Left cardiac atrium (tissue), 4 donors: ENCODE measurements at regions not wholly inside any gene's neighbourhood (a gene's known extent, or its start where the extent isn't known, plus 50 kb on each side); places are given as distances from the start of the nearest gene placed in this dataset.

Experiments
- ATAC-seq, 2 donors: fragments of 200-7000 bp; cut with Tn5 transposase; one replicate each; pipeline ENCODE4 v1.9.1; 2020; ENCODE audit warnings: mild to moderate bottlenecking in 2 of 2, moderate library complexity in 2 of 2
- DNase-seq: peaks from one replicate; pipeline ENCODE4 v3.0.0-alpha.2; 2020
- intact Hi-C, 2 donors: fragments of 100-400 bp; cut with DNase I; formaldehyde crosslinking; loops; one replicate each; pipeline versions ENCODE4 v1.14.1 to v1.15.1; 2022 to 2023
- donor health status: DM: no; HTN: yes; CAD: no.
- donor health status: DM: no; HTN: yes; CAD: no; lungs with severe emphysema.
- donor health status: DM: yes; HTN: yes; CAD: no.
- donor health status: Dilated cardiomyopathy.

- intact Hi-C loops: no loop called here
These were observed 244.0 kb downstream of the TMA16 start for GRCh38 chr4:163738521-163738920.

GRCh38 chr4:163744861-163745260, 250.4 kb downstream of the TMA16 start:
- DNase-seq: no peak
- intact Hi-C loops: no loop called here
- ATAC-seq: no peak

More at GRCh38 chr4:163738521-163738920, 244.0 kb downstream of the TMA16 start:
- ATAC-seq (no peak), DNase-seq (no peak)

- intact Hi-C loops: no loop called here
- DNase-seq (no peak), ATAC-seq (no peak)
These were observed 252.8 kb downstream of the TMA16 start for GRCh38 chr4:163747293-163747692.

GRCh38 chr4:163747886-163748285, 253.4 kb downstream of the TMA16 start:
- intact Hi-C loops: no loop called here
- DNase-seq (no peak), ATAC-seq (no peak)

GRCh38 chr4:163748449-163748848, 254.0 kb downstream of the TMA16 start:
- intact Hi-C loops: no loop called here
- no peak for DNase-seq
- no peak for ATAC-seq

- intact Hi-C loops: no loop called here
- no peak for DNase-seq
- no peak for ATAC-seq
These were observed 260.5 kb downstream of the TMA16 start for GRCh38 chr4:163755013-163755412.

- ATAC-seq (no peak), DNase-seq (no peak)
- intact Hi-C loops: no loop called here
These were observed 262.7 kb downstream of the TMA16 start for GRCh38 chr4:163757219-163757618.

- ATAC-seq: no peak
- no peak for DNase-seq
- intact Hi-C loops: no loop called here
These were observed 263.5 kb downstream of the TMA16 start for GRCh38 chr4:163758032-163758431.

GRCh38 chr4:163762741-163763140, 268.3 kb downstream of the TMA16 start:
- no peak for ATAC-seq
- DNase-seq: no peak
- intact Hi-C loops: no loop called here

GRCh38 chr4:163764569-163764968, 270.1 kb downstream of the TMA16 start:
- DNase-seq: no peak
- no peak for ATAC-seq
- intact Hi-C loops: no loop called here

GRCh38 chr4:163768014-163768413, 273.5 kb downstream of the TMA16 start:
- no peak for DNase-seq
- no peak for ATAC-seq
- intact Hi-C loops: no loop called here

GRCh38 chr4:163772238-163772637, 277.7 kb downstream of the TMA16 start:
- no peak for ATAC-seq
- no peak for DNase-seq
- intact Hi-C loops: no loop called here

- ATAC-seq: no peak
- no peak for DNase-seq
- intact Hi-C loops: no loop called here
These were observed 279.4 kb downstream of the TMA16 start for GRCh38 chr4:163773940-163774339.

- intact Hi-C loops: no loop called here
- DNase-seq: no peak
- ATAC-seq: no peak
These were observed 282.5 kb downstream of the TMA16 start for GRCh38 chr4:163776957-163777356.

GRCh38 chr4:163781726-163782125, 287.2 kb downstream of the TMA16 start:
- no peak for DNase-seq
- ATAC-seq: no peak
- intact Hi-C loops: no loop called here

GRCh38 chr4:163790231-163790630, 295.7 kb downstream of the TMA16 start:
- DNase-seq (no peak), ATAC-seq (no peak)
- intact Hi-C loops: no loop called here

- ATAC-seq (no peak), DNase-seq (no peak)
- intact Hi-C loops: no loop called here
These were observed 301.4 kb downstream of the TMA16 start for GRCh38 chr4:163795885-163796284.

GRCh38 chr4:163804001-163804400, 309.5 kb downstream of the TMA16 start:
- ATAC-seq: no peak
- intact Hi-C loops: no loop called here
- DNase-seq: no peak

- intact Hi-C loops: no loop called here
These were observed 312.2 kb downstream of the TMA16 start for GRCh38 chr4:163806653-163807052.

GRCh38 chr4:163808011-163808410, 313.5 kb downstream of the TMA16 start:
- DNase-seq: no peak
- intact Hi-C loops: no loop called here
- no peak for ATAC-seq

More at GRCh38 chr4:163806653-163807052, 312.2 kb downstream of the TMA16 start:
- DNase-seq (no peak), ATAC-seq (no peak)

- ATAC-seq (no peak), DNase-seq (no peak)
- intact Hi-C loops: no loop called here
These were observed 316.3 kb downstream of the TMA16 start for GRCh38 chr4:163810755-163811154.

GRCh38 chr4:163815776-163816175, 321.3 kb downstream of the TMA16 start:
- ATAC-seq: no peak
- intact Hi-C loops: no loop called here

More at GRCh38 chr4:163815776-163816175, 321.3 kb downstream of the TMA16 start:
- no peak for DNase-seq
